ENCODE measurements at regions not wholly inside any gene's neighbourhood (a gene's known extent, or its start where the extent isn't known, plus 50 kb on each side); places are given as distances from the start of the nearest gene placed in this dataset.

DNA sequence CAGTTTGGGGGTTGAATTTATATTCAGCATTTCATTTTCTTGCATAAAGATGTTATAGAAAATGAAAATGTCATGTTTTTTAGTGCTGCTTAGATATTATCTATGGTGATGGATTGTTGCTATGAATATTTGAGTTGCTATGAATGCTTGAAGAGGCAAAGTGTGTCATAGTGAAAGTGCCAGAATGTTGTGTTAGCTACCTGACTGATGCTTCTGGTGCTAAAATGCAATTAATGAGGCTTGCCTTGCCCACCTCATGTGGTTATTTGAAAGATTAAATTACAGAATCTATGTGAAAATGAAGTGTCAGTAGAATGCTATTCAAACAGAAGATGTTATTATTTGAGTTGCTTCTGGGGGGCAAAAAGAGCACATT, 62.7 kb upstream of the MYCBP2 start:
- TF ChIP-seq CTCF (conservative IDR thresholded peaks at IDR 0.05; ENCODE audit: low read length) = no peak
- TF ChIP-seq EZH2phosphoT487 (IDR thresholded peaks at IDR 0.05; ENCODE audit: borderline replicate concordance, low read depth, low read length) = no peak
